GM21529 (cell line): ENCODE measurements at regions not wholly inside any gene's neighbourhood (a gene's known extent, or its start where the extent isn't known, plus 50 kb on each side); places are given as distances from the start of the nearest gene placed in this dataset.

ENCODE experiments used
- ATAC-seq: cut with Tn5 transposase; IDR thresholded peaks from one replicate; pipeline ENCODE4 v1.9.1; 2021; ENCODE audit not compliant: unreplicated experiment

GRCh38 chr5:74055486-74056106, 429.6 kb downstream of the ARHGEF28 start:
- ATAC-seq = no peak

- ATAC-seq = no peak
Observed at GRCh38 chr5:74054641-74055421, 428.8 kb downstream of the ARHGEF28 start.

GRCh38 chr5:74054139-74054538, 428.1 kb downstream of the ARHGEF28 start:
- no peak for ATAC-seq

- ATAC-seq = no peak
Observed at GRCh38 chr5:74052441-74053221, 426.6 kb downstream of the ARHGEF28 start.

GRCh38 chr5:74051076-74051475, 425.1 kb downstream of the ARHGEF28 start:
- ATAC-seq = no peak

- no peak for ATAC-seq
Observed at GRCh38 chr5:74044936-74045335, 418.9 kb downstream of the ARHGEF28 start.

GRCh38 chr5:74042959-74043358, 417.0 kb downstream of the ARHGEF28 start:
- no peak for ATAC-seq

- no peak for ATAC-seq
Observed at GRCh38 chr5:74042559-74042958, 416.6 kb downstream of the ARHGEF28 start.

GRCh38 chr5:74041913-74042312, 415.9 kb downstream of the ARHGEF28 start:
- ATAC-seq = no peak

- no peak for ATAC-seq
Observed at GRCh38 chr5:74040811-74041491, 415.0 kb downstream of the ARHGEF28 start.

- ATAC-seq = no peak
Observed at GRCh38 chr5:74040065-74040551, 414.1 kb downstream of the ARHGEF28 start.

- no peak for ATAC-seq
Observed at GRCh38 chr5:74037321-74037720, 411.3 kb downstream of the ARHGEF28 start.

- peak; percentile 84 for ATAC-seq
Observed at GRCh38 chr5:74035521-74035937, 409.5 kb downstream of the ARHGEF28 start.

GRCh38 chr5:74034733-74035132, 408.7 kb downstream of the ARHGEF28 start:
- no peak for ATAC-seq

- ATAC-seq = no peak
Observed at GRCh38 chr5:74032617-74033016, 406.6 kb downstream of the ARHGEF28 start.

- ATAC-seq = no peak
Observed at GRCh38 chr5:74031536-74031935, 405.5 kb downstream of the ARHGEF28 start.

GRCh38 chr5:74030821-74031220, 404.8 kb downstream of the ARHGEF28 start:
- ATAC-seq = no peak

GRCh38 chr5:74030371-74030770, 404.4 kb downstream of the ARHGEF28 start:
- ATAC-seq = no peak

- ATAC-seq = no peak
Observed at GRCh38 chr5:74028976-74029375, 403.0 kb downstream of the ARHGEF28 start.

GRCh38 chr5:74028406-74028805, 402.4 kb downstream of the ARHGEF28 start:
- no peak for ATAC-seq

- no peak for ATAC-seq
Observed at GRCh38 chr5:74027732-74028338, 401.8 kb downstream of the ARHGEF28 start.
